ENCODE measurements at regions not wholly inside any gene's neighbourhood (a gene's known extent, or its start where the extent isn't known, plus 50 kb on each side); places are given as distances from the start of the nearest gene placed in this dataset.
"Not testable (repeated sequence)": the region's sequence is repeated elsewhere in the genome, so short reads cannot be mapped to it uniquely, and the experiment has no call there.

- DNase-seq = not testable (repeated sequence)
These were observed 106.0 kb upstream of the PODXL start for GRCh38 chr7:131662301-131662873.

GRCh38 chr7:131657881-131658280, 101.5 kb upstream of the PODXL start:
- DNase-seq = no peak

GRCh38 chr7:131656980-131657723, 100.7 kb upstream of the PODXL start:
- no peak for DNase-seq

- DNase-seq = no peak
These were observed 99.4 kb upstream of the PODXL start for GRCh38 chr7:131655866-131656265.

GRCh38 chr7:131655447-131655846, 99.0 kb upstream of the PODXL start:
- no peak for DNase-seq

GRCh38 chr7:131654668-131655326, 98.4 kb upstream of the PODXL start:
- DNase-seq = peak; percentile 48 to 79

GRCh38 chr7:131654249-131654558, 97.8 kb upstream of the PODXL start:
- DNase-seq = no peak

GRCh38 chr7:131653418-131654248, 97.2 kb upstream of the PODXL start:
- DNase-seq = no peak

- DNase-seq = no peak
These were observed 96.5 kb upstream of the PODXL start for GRCh38 chr7:131652934-131653333.

- DNase-seq = no peak
These were observed 95.8 kb upstream of the PODXL start for GRCh38 chr7:131652194-131652593.

GRCh38 chr7:131649879-131650278, 93.5 kb upstream of the PODXL start:
- no peak for DNase-seq

GRCh38 chr7:131649003-131649541, 92.6 kb upstream of the PODXL start:
- no peak for DNase-seq

GRCh38 chr7:131648491-131648890, 92.1 kb upstream of the PODXL start:
- DNase-seq = no peak

- DNase-seq = no peak
These were observed 89.8 kb upstream of the PODXL start for GRCh38 chr7:131646203-131646602.

- no peak for DNase-seq
These were observed 86.0 kb upstream of the PODXL start for GRCh38 chr7:131642429-131642828.

GRCh38 chr7:131640686-131641085, 84.3 kb upstream of the PODXL start:
- no peak for DNase-seq

- DNase-seq = no peak
These were observed 82.4 kb upstream of the PODXL start for GRCh38 chr7:131638641-131639430.

GRCh38 chr7:131637859-131638258, 81.4 kb upstream of the PODXL start:
- no peak for DNase-seq

- DNase-seq = no peak
These were observed 79.7 kb upstream of the PODXL start for GRCh38 chr7:131636092-131636491.

GRCh38 chr7:131634197-131634596, 77.8 kb upstream of the PODXL start:
- DNase-seq = not testable (repeated sequence)

GRCh38 chr7:131633342-131633843, 77.0 kb upstream of the PODXL start:
- DNase-seq = no peak

GRCh38 chr7:131630427-131630826, 74.0 kb upstream of the PODXL start:
- DNase-seq = no peak

Data from NCI-H1930 (cell line).